ENCODE measurements at regions not wholly inside any gene's neighbourhood (a gene's known extent, or its start where the extent isn't known, plus 50 kb on each side); places are given as distances from the start of the nearest gene placed in this dataset.

DNA sequence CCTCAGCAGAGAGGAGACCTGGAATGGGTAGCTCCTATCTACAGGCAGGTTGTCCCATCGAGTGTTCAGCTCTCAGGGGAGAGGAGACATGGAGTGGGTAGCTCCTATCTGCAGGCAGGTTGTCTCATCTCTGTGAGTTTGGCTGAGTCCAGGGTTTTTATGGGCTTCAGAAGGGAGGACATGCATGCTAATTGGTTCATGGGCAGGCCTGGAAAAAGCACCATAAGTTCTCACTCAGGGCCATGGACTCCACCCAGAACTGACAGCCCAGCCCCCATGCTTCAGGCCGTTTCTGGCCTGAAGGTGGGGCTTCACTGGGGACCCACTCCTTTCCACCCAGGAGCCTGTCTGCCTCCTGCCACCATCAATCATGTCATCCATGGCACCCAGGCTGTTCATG, 84.0 kb downstream of the CYB561 start:
- TF ChIP-seq, protein P1, sequence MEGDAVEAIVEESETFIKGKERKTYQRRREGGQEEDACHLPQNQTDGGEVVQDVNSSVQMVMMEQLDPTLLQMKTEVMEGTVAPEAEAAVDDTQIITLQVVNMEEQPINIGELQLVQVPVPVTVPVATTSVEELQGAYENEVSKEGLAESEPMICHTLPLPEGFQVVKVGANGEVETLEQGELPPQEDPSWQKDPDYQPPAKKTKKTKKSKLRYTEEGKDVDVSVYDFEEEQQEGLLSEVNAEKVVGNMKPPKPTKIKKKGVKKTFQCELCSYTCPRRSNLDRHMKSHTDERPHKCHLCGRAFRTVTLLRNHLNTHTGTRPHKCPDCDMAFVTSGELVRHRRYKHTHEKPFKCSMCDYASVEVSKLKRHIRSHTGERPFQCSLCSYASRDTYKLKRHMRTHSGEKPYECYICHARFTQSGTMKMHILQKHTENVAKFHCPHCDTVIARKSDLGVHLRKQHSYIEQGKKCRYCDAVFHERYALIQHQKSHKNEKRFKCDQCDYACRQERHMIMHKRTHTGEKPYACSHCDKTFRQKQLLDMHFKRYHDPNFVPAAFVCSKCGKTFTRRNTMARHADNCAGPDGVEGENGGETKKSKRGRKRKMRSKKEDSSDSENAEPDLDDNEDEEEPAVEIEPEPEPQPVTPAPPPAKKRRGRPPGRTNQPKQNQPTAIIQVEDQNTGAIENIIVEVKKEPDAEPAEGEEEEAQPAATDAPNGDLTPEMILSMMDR (conservative IDR thresholded peaks at IDR 0.05; ENCODE audit: low read length) = no peak
- TF ChIP-seq EZH2phosphoT487 (IDR thresholded peaks at IDR 0.05; ENCODE audit: borderline replicate concordance) = no peak
